Mesenchymal stem cell (in vitro differentiated cells and primary cell): ENCODE measurements at regions not wholly inside any gene's neighbourhood (a gene's known extent, or its start where the extent isn't known, plus 50 kb on each side); places are given as distances from the start of the nearest gene placed in this dataset.

Experiments
- DNase-seq: peaks from one replicate; pipeline ENCODE4 v3.0.0-alpha.2; 2013
- H2AFZ ChIP-seq: one replicate; pipeline ENCODE4 v1.6.1; 2013; ENCODE audit warnings: low read depth, mild to moderate bottlenecking, control low read depth, inconsistent platforms, low read length, moderate library complexity
- H2AK5ac ChIP-seq: 2 replicates; pipeline ENCODE4 v1.6.1; 2013; ENCODE audit warnings: low read length, moderate library complexity, mild to moderate bottlenecking, inconsistent platforms; ENCODE audit not compliant: severe bottlenecking
- H2BK120ac ChIP-seq: one replicate; pipeline ENCODE4 v1.6.1; 2013; ENCODE audit warnings: low read depth, mild to moderate bottlenecking, inconsistent platforms, low read length, moderate library complexity
- H2BK12ac ChIP-seq, 2 experiments: one replicate each; pipeline ENCODE4 v1.6.1; 2013; ENCODE audit warnings: inconsistent platforms in 2 of 2, low read length in 2 of 2, mild to moderate bottlenecking in 2 of 2, moderate library complexity in 2 of 2, control low read depth in 1 of 2
- H2BK15ac ChIP-seq: one replicate; pipeline ENCODE4 v1.6.1; 2013; ENCODE audit warnings: mild to moderate bottlenecking, low read depth, inconsistent platforms; ENCODE audit not compliant: poor library complexity, severe bottlenecking
- H2BK5ac ChIP-seq: 2 replicates; pipeline ENCODE4 v1.6.1; 2013; ENCODE audit warnings: low read depth, mild to moderate bottlenecking, low read length, control low read depth, inconsistent platforms; ENCODE audit not compliant: poor library complexity, severe bottlenecking
- H3K14ac ChIP-seq, 2 experiments: one replicate each; pipeline ENCODE4 v1.6.1; 2013; ENCODE audit warnings: inconsistent platforms in 2 of 2, low read length in 2 of 2, control low read depth in 1 of 2, mild to moderate bottlenecking in 1 of 2, moderate library complexity in 1 of 2
- H3K18ac ChIP-seq, 2 experiments: one replicate each; pipeline ENCODE4 v1.6.1; 2013; ENCODE audit warnings: inconsistent platforms in 2 of 2, low read length in 2 of 2, control low read depth in 1 of 2, low read depth in 1 of 2, mild to moderate bottlenecking in 1 of 2
- H3K23ac ChIP-seq, 2 experiments: one replicate each; pipeline ENCODE4 v1.6.1; 2013; ENCODE audit warnings: inconsistent platforms in 2 of 2, low read length in 2 of 2, mild to moderate bottlenecking in 2 of 2, moderate library complexity in 2 of 2, control low read depth in 1 of 2
- H3K27ac ChIP-seq: 2 replicates; pipeline ENCODE4 v1.5.1; 2013; ENCODE audit warnings: mild to moderate bottlenecking, moderate library complexity, low read length, control low read depth, inconsistent platforms; ENCODE audit not compliant: poor library complexity, severe bottlenecking
- H3K27me3 ChIP-seq, 2 experiments: 2 replicates each; pipeline versions ENCODE4 v1.6.1 to v1.7.0; 2013; ENCODE audit warnings: low read length in 2 of 2, mild to moderate bottlenecking in 2 of 2, moderate library complexity in 2 of 2, control low read depth in 1 of 2, inconsistent platforms in 1 of 2; ENCODE audit not compliant: control insufficient read depth in 1 of 2, insufficient read depth in 1 of 2
- H3K36me3 ChIP-seq, 2 experiments: 2 replicates each; pipeline versions ENCODE4 v1.6.1 to v1.7.0; 2013; ENCODE audit warnings: low read length in 2 of 2, control low read depth in 1 of 2, inconsistent platforms in 1 of 2, low read depth in 1 of 2, mild to moderate bottlenecking in 1 of 2; ENCODE audit not compliant: insufficient read depth in 2 of 2, control insufficient read depth in 1 of 2
- H3K4ac ChIP-seq, 2 experiments: one replicate each; pipeline ENCODE4 v1.6.1; 2013; ENCODE audit warnings: inconsistent platforms in 2 of 2, low read length in 2 of 2, mild to moderate bottlenecking in 2 of 2, moderate library complexity in 2 of 2, control low read depth in 1 of 2, low read depth in 1 of 2
- H3K4me1 ChIP-seq: 2 replicates; pipeline ENCODE4 v1.6.1; 2013; ENCODE audit warnings: low read depth, low read length, control low read depth; ENCODE audit not compliant: control insufficient read depth, insufficient read depth
- H3K4me2 ChIP-seq: 2 replicates; pipeline ENCODE4 v1.6.1; 2013; ENCODE audit warnings: low read length, mild to moderate bottlenecking, inconsistent platforms; ENCODE audit not compliant: poor library complexity, severe bottlenecking
- H3K4me3 ChIP-seq, 2 experiments: 2 replicates each; pipeline versions ENCODE4 v1.5.1 to v1.7.0; 2013; ENCODE audit warnings: low read length in 2 of 2, mild to moderate bottlenecking in 2 of 2, control low read depth in 1 of 2, low read depth in 1 of 2; ENCODE audit not compliant: insufficient read depth in 1 of 2
- H3K79me1 ChIP-seq: replicated peaks from 2 replicates; pipeline ENCODE4 v1.6.1; 2013; ENCODE audit warnings: mild to moderate bottlenecking, control low read depth, low read length, inconsistent platforms; ENCODE audit not compliant: poor library complexity, severe bottlenecking
- H3K9ac ChIP-seq: 2 replicates; pipeline ENCODE4 v1.7.0; 2013; ENCODE audit warnings: mild to moderate bottlenecking, low read length, moderate library complexity
- H3K9me3 ChIP-seq: 2 replicates; pipeline ENCODE4 v1.7.0; 2013; ENCODE audit warnings: mild to moderate bottlenecking, low read length; ENCODE audit not compliant: control insufficient read depth
- H4K8ac ChIP-seq: one replicate; pipeline ENCODE4 v1.6.1; 2013; ENCODE audit warnings: inconsistent platforms, mild to moderate bottlenecking, low read length, moderate library complexity
- H4K91ac ChIP-seq: one replicate; pipeline ENCODE4 v1.6.1; 2013; ENCODE audit warnings: mild to moderate bottlenecking, low read length, inconsistent platforms
- WGBS: methylation state at CpG from one replicate; pipeline ENCODE4 v1.1.7; 2013; ENCODE audit warnings: mixed read lengths; 5-methylcytosine and 5-hydroxymethylcytosine counted together

GRCh38 chr3:18494251-18494650 lies 69.1 kb upstream of the SATB1 start:
- Histone ChIP-seq H3K4ac (no peak overlapping the region), H4K8ac (no peak overlapping the region), H3K4me3 (no peak overlapping the region), H3K14ac (no peak overlapping the region), H3K4me2 (no peak overlapping the region), H3K27ac (no peak overlapping the region), H2BK15ac (no peak overlapping the region), H3K18ac (no peak overlapping the region), H3K79me1 (no peaks in the 10 kb centered on the region), H2BK5ac (no peak overlapping the region), H3K4me1 (no peaks in the 10 kb centered on the region), H3K36me3 (no peaks in the 10 kb centered on the region), H3K9me3 (no peaks in the 10 kb centered on the region), H2BK12ac (no peak overlapping the region), H3K27me3 (no peaks in the 10 kb centered on the region), H2AK5ac (no peak overlapping the region), H2AFZ (no peak overlapping the region), H4K91ac (no peak overlapping the region), H3K23ac (no peak overlapping the region), H3K9ac (no peak overlapping the region), H2BK120ac (no peak overlapping the region)
- DNase-seq, result no peak
- 70% methylated on average over 1 of the region's 1 CpG for WGBS

GRCh38 chr3:18489939-18490338 lies 64.8 kb upstream of the SATB1 start:
- Histone ChIP-seq H3K79me1 (no peaks in the 10 kb centered on the region), H2BK12ac (no peak overlapping the region), H3K9ac (no peak overlapping the region), H3K36me3 (no peaks in the 10 kb centered on the region), H2BK5ac (no peak overlapping the region), H3K27ac (no peak overlapping the region), H4K8ac (no peak overlapping the region), H3K4me3 (no peak overlapping the region), H4K91ac (no peak overlapping the region), H3K4me1 (no peaks in the 10 kb centered on the region), H3K23ac (no peak overlapping the region), H2BK15ac (no peak overlapping the region), H2BK120ac (no peak overlapping the region), H3K4ac (no peak overlapping the region), H3K4me2 (no peak overlapping the region), H3K9me3 (peaks cover 4% of the 10 kb centered on the region), H3K18ac (no peak overlapping the region), H3K14ac (no peak overlapping the region), H2AK5ac (no peak overlapping the region), H3K27me3 (no peaks in the 10 kb centered on the region), H2AFZ (no peak overlapping the region)
- 74% methylated on average over 2 of the region's 4 CpGs for WGBS
- no peak for DNase-seq

- Histone ChIP-seq H3K9me3 (peaks cover 9% of the 10 kb centered on the region), H3K4me1 (no peaks in the 10 kb centered on the region), H3K27ac (no peak overlapping the region), H3K4ac (no peak overlapping the region), H3K4me2 (no peak overlapping the region), H2BK120ac (no peak overlapping the region), H3K27me3 (no peaks in the 10 kb centered on the region), H3K36me3 (no peaks in the 10 kb centered on the region), H3K9ac (no peak overlapping the region), H3K14ac (no peak overlapping the region), H2BK12ac (no peak overlapping the region), H3K18ac (no peak overlapping the region), H2AK5ac (no peak overlapping the region), H3K23ac (no peak overlapping the region), H3K4me3 (no peak overlapping the region), H3K79me1 (no peaks in the 10 kb centered on the region), H4K91ac (no peak overlapping the region), H2AFZ (no peak overlapping the region), H4K8ac (no peak overlapping the region), H2BK15ac (no peak overlapping the region), H2BK5ac (no peak overlapping the region)
- no CpG with 5 or more reads among the region's 3 CpGs for WGBS
- no peak for DNase-seq
These were observed 58.1 kb upstream of the SATB1 start for GRCh38 chr3:18483226-18483625.

GRCh38 chr3:18481946-18482548 lies 56.9 kb upstream of the SATB1 start:
- Histone ChIP-seq H3K23ac (no peak overlapping the region), H3K9me3 (peaks cover 9% of the 10 kb centered on the region), H3K27me3 (no peaks in the 10 kb centered on the region), H4K91ac (no peak overlapping the region), H2BK120ac (no peak overlapping the region), H2BK12ac (no peak overlapping the region), H3K36me3 (no peaks in the 10 kb centered on the region), H2AFZ (no peak overlapping the region), H3K4ac (no peak overlapping the region), H2AK5ac (no peak overlapping the region), H4K8ac (no peak overlapping the region), H2BK5ac (no peak overlapping the region), H3K4me3 (no peak overlapping the region), H3K9ac (no peak overlapping the region), H2BK15ac (no peak overlapping the region), H3K14ac (no peak overlapping the region), H3K4me2 (no peak overlapping the region), H3K79me1 (no peaks in the 10 kb centered on the region), H3K4me1 (no peaks in the 10 kb centered on the region), H3K18ac (no peak overlapping the region), H3K27ac (no peak overlapping the region)
- WGBS, result 76% methylated on average over 3 of the region's 4 CpGs
- DNase-seq, result no peak
